ENCODE measurements at regions not wholly inside any gene's neighbourhood (a gene's known extent, or its start where the extent isn't known, plus 50 kb on each side); places are given as distances from the start of the nearest gene placed in this dataset.

GRCh38 chrY:8804317-8804716 is 532.9 kb upstream of the TSPY4 start:
- no peak for TF ChIP-seq EZH2 (IDR thresholded peaks at IDR 0.05; ENCODE audit: low read length, missing control alignments)
- no peak for TF ChIP-seq CTCF (conservative IDR thresholded peaks at IDR 0.05 in 1 of 2, IDR thresholded peaks at IDR 0.05 in 1 of 2; ENCODE audit: low read depth in 1 of 2, low read length in 2 of 2)
